ENCODE measurements at regions not wholly inside any gene's neighbourhood (a gene's known extent, or its start where the extent isn't known, plus 50 kb on each side); places are given as distances from the start of the nearest gene placed in this dataset.

DNA sequence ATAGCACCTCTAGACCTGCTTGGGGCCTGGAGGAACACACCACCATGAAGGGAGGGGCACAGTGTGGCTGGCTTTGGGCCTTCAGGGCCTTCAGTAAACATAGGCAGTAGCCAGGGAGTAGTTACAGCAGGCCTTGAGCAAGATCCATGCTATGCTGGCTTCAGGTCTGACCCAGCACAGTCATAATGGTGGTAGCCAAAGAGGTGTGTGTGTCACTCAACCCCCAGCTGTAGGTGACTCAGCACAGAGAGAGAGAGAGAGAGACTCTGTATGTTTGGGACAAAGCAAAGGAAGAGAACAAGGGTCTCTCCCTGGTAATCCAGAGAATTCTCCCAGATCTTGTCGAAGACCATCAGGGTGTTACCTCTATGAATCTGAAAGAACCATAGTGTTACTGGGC is 250.5 kb upstream of the PKN2 start:
- TF ChIP-seq, protein P1, sequence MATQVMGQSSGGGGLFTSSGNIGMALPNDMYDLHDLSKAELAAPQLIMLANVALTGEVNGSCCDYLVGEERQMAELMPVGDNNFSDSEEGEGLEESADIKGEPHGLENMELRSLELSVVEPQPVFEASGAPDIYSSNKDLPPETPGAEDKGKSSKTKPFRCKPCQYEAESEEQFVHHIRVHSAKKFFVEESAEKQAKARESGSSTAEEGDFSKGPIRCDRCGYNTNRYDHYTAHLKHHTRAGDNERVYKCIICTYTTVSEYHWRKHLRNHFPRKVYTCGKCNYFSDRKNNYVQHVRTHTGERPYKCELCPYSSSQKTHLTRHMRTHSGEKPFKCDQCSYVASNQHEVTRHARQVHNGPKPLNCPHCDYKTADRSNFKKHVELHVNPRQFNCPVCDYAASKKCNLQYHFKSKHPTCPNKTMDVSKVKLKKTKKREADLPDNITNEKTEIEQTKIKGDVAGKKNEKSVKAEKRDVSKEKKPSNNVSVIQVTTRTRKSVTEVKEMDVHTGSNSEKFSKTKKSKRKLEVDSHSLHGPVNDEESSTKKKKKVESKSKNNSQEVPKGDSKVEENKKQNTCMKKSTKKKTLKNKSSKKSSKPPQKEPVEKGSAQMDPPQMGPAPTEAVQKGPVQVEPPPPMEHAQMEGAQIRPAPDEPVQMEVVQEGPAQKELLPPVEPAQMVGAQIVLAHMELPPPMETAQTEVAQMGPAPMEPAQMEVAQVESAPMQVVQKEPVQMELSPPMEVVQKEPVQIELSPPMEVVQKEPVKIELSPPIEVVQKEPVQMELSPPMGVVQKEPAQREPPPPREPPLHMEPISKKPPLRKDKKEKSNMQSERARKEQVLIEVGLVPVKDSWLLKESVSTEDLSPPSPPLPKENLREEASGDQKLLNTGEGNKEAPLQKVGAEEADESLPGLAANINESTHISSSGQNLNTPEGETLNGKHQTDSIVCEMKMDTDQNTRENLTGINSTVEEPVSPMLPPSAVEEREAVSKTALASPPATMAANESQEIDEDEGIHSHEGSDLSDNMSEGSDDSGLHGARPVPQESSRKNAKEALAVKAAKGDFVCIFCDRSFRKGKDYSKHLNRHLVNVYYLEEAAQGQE (IDR thresholded peaks at IDR 0.05; ENCODE audit: insufficient replicate concordance, low read depth): no peak
- TF ChIP-seq, protein P2, sequence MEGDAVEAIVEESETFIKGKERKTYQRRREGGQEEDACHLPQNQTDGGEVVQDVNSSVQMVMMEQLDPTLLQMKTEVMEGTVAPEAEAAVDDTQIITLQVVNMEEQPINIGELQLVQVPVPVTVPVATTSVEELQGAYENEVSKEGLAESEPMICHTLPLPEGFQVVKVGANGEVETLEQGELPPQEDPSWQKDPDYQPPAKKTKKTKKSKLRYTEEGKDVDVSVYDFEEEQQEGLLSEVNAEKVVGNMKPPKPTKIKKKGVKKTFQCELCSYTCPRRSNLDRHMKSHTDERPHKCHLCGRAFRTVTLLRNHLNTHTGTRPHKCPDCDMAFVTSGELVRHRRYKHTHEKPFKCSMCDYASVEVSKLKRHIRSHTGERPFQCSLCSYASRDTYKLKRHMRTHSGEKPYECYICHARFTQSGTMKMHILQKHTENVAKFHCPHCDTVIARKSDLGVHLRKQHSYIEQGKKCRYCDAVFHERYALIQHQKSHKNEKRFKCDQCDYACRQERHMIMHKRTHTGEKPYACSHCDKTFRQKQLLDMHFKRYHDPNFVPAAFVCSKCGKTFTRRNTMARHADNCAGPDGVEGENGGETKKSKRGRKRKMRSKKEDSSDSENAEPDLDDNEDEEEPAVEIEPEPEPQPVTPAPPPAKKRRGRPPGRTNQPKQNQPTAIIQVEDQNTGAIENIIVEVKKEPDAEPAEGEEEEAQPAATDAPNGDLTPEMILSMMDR (IDR thresholded peaks at IDR 0.05; ENCODE audit: insufficient read depth, low read length): no peak
- TF ChIP-seq SPI1 (IDR thresholded peaks at IDR 0.05; ENCODE audit: borderline replicate concordance, low read depth) (no peak), POLR2AphosphoS5 (IDR thresholded peaks at IDR 0.05; ENCODE audit: low read depth) (no peak), GABPA (IDR thresholded peaks at IDR 0.05; ENCODE audit: low read depth) (no peak)
- H3K4me3 ChIP-seq (replicated peaks; ENCODE audit: insufficient read depth, low read length): no peak overlapping the region
- H3K27ac ChIP-seq (replicated peaks): no peak overlapping the region
- H3K27me3 ChIP-seq (ENCODE audit: insufficient read depth, poor library complexity, severe bottlenecking): no peaks in the 10 kb centered on the region
- DNase-seq (ENCODE audit: low read depth in 1 of 2, low spot score in 1 of 2): no peak

DNA sequence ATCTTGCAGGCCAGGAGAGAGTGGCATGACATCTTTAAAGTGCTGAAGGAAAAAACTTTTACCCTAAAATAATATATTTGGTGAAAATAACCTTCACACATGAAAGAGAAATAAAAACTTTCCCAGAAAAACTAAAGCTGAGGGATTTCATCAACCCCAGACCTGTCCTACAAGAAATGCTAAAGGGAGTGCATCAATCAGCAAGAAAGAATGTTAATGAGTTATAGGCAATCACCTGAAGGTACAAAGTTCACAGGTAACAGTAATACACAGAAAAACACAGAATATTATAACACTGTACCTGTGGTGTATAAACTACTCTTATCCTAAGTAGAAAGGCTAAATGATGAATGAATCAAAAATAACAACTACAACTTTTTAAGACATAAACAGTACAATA is 249.2 kb upstream of the PKN2 start:
- Histone ChIP-seq H3K27ac (replicated peaks) (no peak overlapping the region), H3K27me3 (ENCODE audit: insufficient read depth, poor library complexity, severe bottlenecking) (no peaks in the 10 kb centered on the region), H3K4me3 (replicated peaks; ENCODE audit: insufficient read depth, low read length) (no peak overlapping the region)
- DNase-seq (ENCODE audit: low read depth in 1 of 2, low spot score in 1 of 2): no peak
- TF ChIP-seq POLR2AphosphoS5 (IDR thresholded peaks at IDR 0.05; ENCODE audit: low read depth): no peak
- no peak for TF ChIP-seq GABPA (IDR thresholded peaks at IDR 0.05; ENCODE audit: low read depth)
- TF ChIP-seq, protein P1 (IDR thresholded peaks at IDR 0.05; ENCODE audit: insufficient replicate concordance, low read depth): no peak
- no peak for TF ChIP-seq SPI1 (IDR thresholded peaks at IDR 0.05; ENCODE audit: borderline replicate concordance, low read depth)
- TF ChIP-seq, protein P2 (IDR thresholded peaks at IDR 0.05; ENCODE audit: insufficient read depth, low read length): no peak

DNA sequence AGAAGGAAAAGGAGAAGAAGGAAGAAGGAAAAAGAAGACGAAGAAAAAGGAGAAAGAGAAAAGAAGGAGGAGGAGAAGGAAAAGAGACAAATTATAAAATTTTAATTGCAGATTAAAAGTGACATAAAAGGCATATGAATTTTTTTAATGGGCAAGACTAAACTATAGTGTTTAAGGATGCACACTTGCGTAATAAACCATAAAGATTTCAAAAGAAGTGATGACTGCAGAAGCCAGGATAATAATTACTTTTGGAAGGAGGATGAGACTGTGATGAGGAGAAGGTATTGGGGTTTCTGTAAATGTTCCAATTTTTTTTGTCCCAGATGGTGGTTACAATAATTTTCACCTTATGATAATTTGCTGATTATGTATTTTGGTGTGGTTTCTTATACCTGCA is 243.1 kb upstream of the PKN2 start:
- Histone ChIP-seq H3K4me3 (replicated peaks; ENCODE audit: insufficient read depth, low read length) (no peak overlapping the region), H3K27ac (replicated peaks) (no peak overlapping the region), H3K27me3 (ENCODE audit: insufficient read depth, poor library complexity, severe bottlenecking) (no peaks in the 10 kb centered on the region)
- no peak for TF ChIP-seq GABPA (IDR thresholded peaks at IDR 0.05; ENCODE audit: low read depth)
- TF ChIP-seq POLR2AphosphoS5 (IDR thresholded peaks at IDR 0.05; ENCODE audit: low read depth): no peak
- TF ChIP-seq, protein P1 (IDR thresholded peaks at IDR 0.05; ENCODE audit: insufficient replicate concordance, low read depth): no peak
- DNase-seq (ENCODE audit: low read depth in 1 of 2, low spot score in 1 of 2): no peak

DNA sequence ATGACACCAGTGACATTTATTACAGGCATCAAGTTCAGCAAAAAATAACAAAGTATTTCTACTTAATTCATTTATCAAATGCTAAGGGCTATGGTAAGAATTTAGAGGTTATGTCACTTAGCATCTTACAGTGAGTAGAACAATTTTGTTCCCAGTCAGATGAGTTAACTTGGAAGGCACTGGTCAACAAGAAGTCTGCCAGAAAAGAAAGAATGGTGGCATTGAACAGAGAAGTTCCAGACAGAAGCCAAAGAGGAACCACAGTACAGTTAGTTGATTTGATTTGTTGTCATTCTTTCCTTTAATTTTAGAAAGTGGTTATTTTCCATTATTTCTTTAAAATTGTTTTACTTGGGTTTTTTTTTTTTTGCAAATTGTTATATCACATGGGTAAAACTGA is 232.2 kb upstream of the PKN2 start:
- no peak for DNase-seq (ENCODE audit: low read depth in 1 of 2, low spot score in 1 of 2)
- H3K27me3 ChIP-seq (ENCODE audit: insufficient read depth, poor library complexity, severe bottlenecking): no peaks in the 10 kb centered on the region
- no peak overlapping the region for H3K4me3 ChIP-seq (replicated peaks; ENCODE audit: insufficient read depth, low read length)
- no peak overlapping the region for H3K27ac ChIP-seq (replicated peaks)
- no peak for TF ChIP-seq SPI1 (IDR thresholded peaks at IDR 0.05; ENCODE audit: borderline replicate concordance, low read depth)
- TF ChIP-seq, protein P2 (IDR thresholded peaks at IDR 0.05; ENCODE audit: insufficient read depth, low read length): no peak
- TF ChIP-seq POLR2AphosphoS5 (IDR thresholded peaks at IDR 0.05; ENCODE audit: low read depth): no peak
- no peak for TF ChIP-seq GABPA (IDR thresholded peaks at IDR 0.05; ENCODE audit: low read depth)
- TF ChIP-seq, protein P1 (IDR thresholded peaks at IDR 0.05; ENCODE audit: insufficient replicate concordance, low read depth): no peak

All from HL-60 (cell line).